GM23248 (cell line): ENCODE measurements at regions not wholly inside any gene's neighbourhood (a gene's known extent, or its start where the extent isn't known, plus 50 kb on each side); places are given as distances from the start of the nearest gene placed in this dataset.

Experiments
- EZH2 ChIP-seq: fragments of 200-600 bp; sonication (generic); IDR thresholded peaks from 2 replicates; pipeline ENCODE4 v1.6.1; 2018; ENCODE audit warnings: antibody characterized with exemption, mild to moderate bottlenecking; ENCODE audit not compliant: insufficient read depth, poor library complexity, severe bottlenecking
- EZH2phosphoT487 ChIP-seq: fragments of 200-600 bp; sonication (generic); IDR thresholded peaks from 2 replicates; pipeline ENCODE4 v1.6.1; 2018; ENCODE audit warnings: antibody characterized with exemption, moderate library complexity, mild to moderate bottlenecking, low read depth; ENCODE audit not compliant: insufficient read depth

DNA sequence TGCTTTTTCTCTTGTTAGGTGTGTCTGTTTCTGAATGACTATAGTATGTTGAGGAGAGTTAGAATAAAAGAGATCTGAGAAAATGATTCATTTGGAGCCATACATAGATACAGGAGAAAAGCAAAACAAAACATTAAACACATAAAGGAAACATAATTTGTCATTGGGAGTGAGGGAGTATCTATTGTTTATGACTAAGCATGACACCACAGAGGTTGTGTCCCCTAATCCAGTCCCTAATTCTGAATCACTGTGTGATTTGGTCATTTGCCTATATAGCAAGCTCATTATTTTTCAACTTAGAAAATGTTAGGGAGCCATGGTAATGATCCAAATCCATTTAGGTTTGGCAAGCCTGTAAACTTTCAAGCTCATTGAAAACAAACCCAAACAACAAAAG is 132.3 kb upstream of the BMPER start:
- no peak for TF ChIP-seq EZH2
- TF ChIP-seq EZH2phosphoT487: no peak
